MCF 10A (cell line): ENCODE measurements at regions not wholly inside any gene's neighbourhood (a gene's known extent, or its start where the extent isn't known, plus 50 kb on each side); places are given as distances from the start of the nearest gene placed in this dataset.

ENCODE experiments used
- BruUV-seq: library from RNA; stranded (reverse); fragments of 400-500 nt; replicated peaks from 2 replicates; lab custom pipeline; 2021; lab: Mats Ljungman, UMichigan
- CTCF ChIA-PET: fragments of 300-600 bp; sonication (Branson Sonifier 250); formaldehyde crosslinking; extraction: SDS; loops from one replicate; lab custom pipeline; 2021; ENCODE audit warnings: antibody characterized with exemption, inconsistent platforms; lab: Yijun Ruan, JAX
- POLR2A ChIA-PET: fragments of 300-600, 350-650 bp; sonication (Branson Sonifier 250); formaldehyde crosslinking; extraction: SDS; loops from one replicate; lab custom pipeline; 2020; ENCODE audit warnings: antibody characterized with exemption, inconsistent platforms; lab: Yijun Ruan, JAX
- DNase-seq: peaks from one replicate; pipeline ENCODE4 v3.0.0-alpha.2; 2018; ENCODE audit not compliant: unreplicated experiment
- H3K27ac Mint-ChIP-seq: one replicate; pipeline ENCODE4 v1.8.0; 2022; ENCODE audit warnings: mild to moderate bottlenecking, low read depth, mixed read lengths; ENCODE audit not compliant: unreplicated experiment
- H3K27me3 Mint-ChIP-seq: one replicate; pipeline ENCODE4 v1.8.0; 2022; ENCODE audit warnings: mixed read lengths; ENCODE audit not compliant: insufficient read depth, unreplicated experiment
- H3K36me3 Mint-ChIP-seq: one replicate; pipeline ENCODE4 v1.8.0; 2022; ENCODE audit warnings: mild to moderate bottlenecking, moderate library complexity, mixed read lengths; ENCODE audit not compliant: insufficient read depth, unreplicated experiment
- H3K4me1 Mint-ChIP-seq: one replicate; pipeline ENCODE4 v1.8.0; 2022; ENCODE audit warnings: mixed read lengths; ENCODE audit not compliant: insufficient read depth, unreplicated experiment
- H3K4me3 Mint-ChIP-seq: one replicate; pipeline ENCODE4 v1.8.0; 2022; ENCODE audit warnings: mild to moderate bottlenecking, moderate library complexity, mixed read lengths; ENCODE audit not compliant: unreplicated experiment
- H3K9me3 Mint-ChIP-seq: one replicate; pipeline ENCODE4 v1.8.0; 2022; ENCODE audit warnings: mixed read lengths; ENCODE audit not compliant: unreplicated experiment
- CTCF ChIP-seq: fragments of 200-600 bp; IDR thresholded peaks from one replicate; pipeline ENCODE4 v1.8.0; 2022; ENCODE audit warnings: antibody characterized with exemption, mild to moderate bottlenecking; ENCODE audit not compliant: unreplicated experiment
- intact Hi-C: fragments of 100-400 bp; cut with micrococcal nuclease; formaldehyde crosslinking; loops from 2 replicates; pipeline ENCODE4 v1.14.1; 2022

GRCh38 chr7:25831062-25831691 lies 320.8 kb upstream of the NFE2L3 start:
- TF ChIP-seq CTCF = no peak
- BruUV-seq = no TSS peak
- DNase-seq = no peak
- intact Hi-C loops = no loop called here
- H3K27me3 Mint-ChIP-seq = peaks cover 74% of the 10 kb centered on the region
- H3K4me3 Mint-ChIP-seq = no peak overlapping the region
- H3K27ac Mint-ChIP-seq = no peak overlapping the region
- CTCF ChIA-PET = interaction anchor here (1.3 kb wide), 1 partner anchor 21 kb away, joined by 4 read pairs; no protein-coding TSS in a partner anchor
- no peaks in the 10 kb centered on the region for H3K36me3 Mint-ChIP-seq
- H3K4me1 Mint-ChIP-seq = no peaks in the 10 kb centered on the region
- POLR2A ChIA-PET = no interaction called here
- peaks cover 6% of the 10 kb centered on the region for H3K9me3 Mint-ChIP-seq

- intact Hi-C loops = no loop called here
- Mint-ChIP-seq H3K36me3 (no peaks in the 10 kb centered on the region), H3K27ac (no peak overlapping the region), H3K27me3 (peaks cover 67% of the 10 kb centered on the region), H3K4me1 (no peaks in the 10 kb centered on the region), H3K9me3 (peaks cover 5% of the 10 kb centered on the region), H3K4me3 (no peak overlapping the region)
- BruUV-seq = no TSS peak
- DNase-seq = no peak
- ChIA-PET POLR2A (no interaction called here), CTCF (interaction anchor here (1.3 kb wide), 2 partner anchors 12 to 20 kb away, joined by 4 read pairs; no protein-coding TSS in a partner anchor)
- TF ChIP-seq CTCF = no peak
These were observed 320.1 kb upstream of the NFE2L3 start for GRCh38 chr7:25831831-25832411.

GRCh38 chr7:25832456-25832855 lies 319.5 kb upstream of the NFE2L3 start:
- no peak for DNase-seq
- ChIA-PET CTCF (interaction anchor here (1.3 kb wide), 2 partner anchors 12 to 19 kb away, joined by 4 read pairs; no protein-coding TSS in a partner anchor), POLR2A (no interaction called here)
- Mint-ChIP-seq H3K4me3 (no peak overlapping the region), H3K4me1 (no peaks in the 10 kb centered on the region), H3K27ac (no peak overlapping the region), H3K27me3 (peaks cover 62% of the 10 kb centered on the region), H3K9me3 (no peaks in the 10 kb centered on the region), H3K36me3 (no peaks in the 10 kb centered on the region)
- no TSS peak for BruUV-seq
- intact Hi-C loops = no loop called here
- no peak for TF ChIP-seq CTCF

- no peak overlapping the region for H3K4me3 Mint-ChIP-seq
- no peaks in the 10 kb centered on the region for H3K9me3 Mint-ChIP-seq
- no peak overlapping the region for H3K27ac Mint-ChIP-seq
- no peak for TF ChIP-seq CTCF
- intact Hi-C loops = no loop called here
- ChIA-PET CTCF (interaction anchor here (0.7 to 1.3 kb wide), 2 partner anchors 13 to 285 kb away, joined by 4 read pairs; no protein-coding TSS in a partner anchor), POLR2A (no interaction called here)
- H3K27me3 Mint-ChIP-seq = peaks cover 62% of the 10 kb centered on the region
- no peaks in the 10 kb centered on the region for H3K4me1 Mint-ChIP-seq
- H3K36me3 Mint-ChIP-seq = no peaks in the 10 kb centered on the region
- no TSS peak for BruUV-seq
- no peak for DNase-seq
These were observed 319.1 kb upstream of the NFE2L3 start for GRCh38 chr7:25832929-25833328.
